Renal pelvis (tissue), 1 donor: ENCODE measurements at regions not wholly inside any gene's neighbourhood (a gene's known extent, or its start where the extent isn't known, plus 50 kb on each side); places are given as distances from the start of the nearest gene placed in this dataset.
"Not testable (repeated sequence)": the region's sequence is repeated elsewhere in the genome, so short reads cannot be mapped to it uniquely, and the experiment has no call there.

ENCODE experiments used
- DNase-seq: peaks from one replicate; pipeline ENCODE4 v3.0.0-alpha.2; 2013

- DNase-seq = no peak
These were observed 121.6 kb downstream of the CASP12 start for GRCh38 chr11:104776501-104777170.

DNA sequence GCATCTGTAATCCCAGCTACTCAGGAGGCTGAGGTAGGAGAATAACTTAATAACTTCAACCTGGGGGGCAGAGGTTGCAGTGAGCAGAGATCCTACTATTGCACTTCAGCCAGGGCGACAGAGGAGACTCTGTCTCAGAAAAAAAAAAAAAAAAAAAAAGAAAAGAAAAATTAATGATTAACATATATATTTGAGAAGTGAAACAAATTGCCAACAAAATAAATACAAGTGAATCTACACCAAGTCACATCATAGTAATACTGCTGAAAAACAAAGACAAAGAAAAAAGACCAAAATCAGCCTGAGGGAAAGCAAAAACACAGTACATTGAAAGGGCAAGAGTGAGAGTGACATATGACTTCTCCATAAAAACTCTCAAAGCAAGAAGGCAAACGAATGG lies 123.7 kb downstream of the CASP12 start:
- no peak for DNase-seq

DNA sequence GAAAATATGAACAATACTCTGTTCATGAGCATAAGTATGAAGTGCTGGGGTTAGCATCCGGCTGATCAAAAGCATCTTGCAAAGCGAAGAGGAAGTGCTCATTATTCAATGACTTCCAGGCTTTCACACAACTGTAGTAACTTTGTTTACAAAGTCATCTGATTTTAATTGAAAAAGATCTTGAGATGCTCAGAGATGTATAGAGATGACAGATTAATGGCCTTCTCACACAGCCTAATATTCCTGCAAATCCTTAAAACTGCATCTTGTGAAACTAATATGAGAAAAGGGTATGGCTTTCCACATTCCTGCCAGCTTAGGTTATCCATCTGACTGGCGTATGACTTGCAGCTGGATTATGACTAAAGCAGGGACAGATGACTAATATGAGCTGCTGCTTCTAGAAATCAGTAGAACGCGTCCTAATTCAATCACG lies 125.4 kb downstream of the CASP12 start:
- DNase-seq = peak; percentile 30

DNA sequence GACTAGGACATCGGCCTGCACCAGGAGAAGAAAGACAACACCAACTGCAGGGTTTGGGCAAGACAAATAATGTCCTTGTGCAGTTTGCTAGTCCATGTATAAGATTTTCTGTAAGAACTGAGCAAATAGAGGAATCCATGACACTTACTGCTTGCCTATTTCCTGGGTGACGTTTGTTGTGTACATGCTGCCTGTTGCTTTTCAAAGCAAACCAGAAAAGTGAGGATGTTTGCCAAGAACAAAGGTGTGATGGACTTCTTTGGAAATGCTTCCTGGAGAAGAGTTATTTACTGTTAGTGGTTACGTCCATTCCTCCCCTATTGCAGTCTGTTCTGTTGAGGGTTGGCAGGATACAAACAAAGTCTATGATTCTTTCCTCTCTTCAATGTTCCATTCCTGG lies 126.5 kb downstream of the CASP12 start:
- no peak for DNase-seq

- not testable (repeated sequence) for DNase-seq
These were observed 127.2 kb downstream of the CASP12 start for GRCh38 chr11:104771046-104771445.

- no peak for DNase-seq
These were observed 132.7 kb downstream of the CASP12 start for GRCh38 chr11:104765401-104766095.

GRCh38 chr11:104764710-104765045 lies 133.6 kb downstream of the CASP12 start:
- DNase-seq = no peak

DNA sequence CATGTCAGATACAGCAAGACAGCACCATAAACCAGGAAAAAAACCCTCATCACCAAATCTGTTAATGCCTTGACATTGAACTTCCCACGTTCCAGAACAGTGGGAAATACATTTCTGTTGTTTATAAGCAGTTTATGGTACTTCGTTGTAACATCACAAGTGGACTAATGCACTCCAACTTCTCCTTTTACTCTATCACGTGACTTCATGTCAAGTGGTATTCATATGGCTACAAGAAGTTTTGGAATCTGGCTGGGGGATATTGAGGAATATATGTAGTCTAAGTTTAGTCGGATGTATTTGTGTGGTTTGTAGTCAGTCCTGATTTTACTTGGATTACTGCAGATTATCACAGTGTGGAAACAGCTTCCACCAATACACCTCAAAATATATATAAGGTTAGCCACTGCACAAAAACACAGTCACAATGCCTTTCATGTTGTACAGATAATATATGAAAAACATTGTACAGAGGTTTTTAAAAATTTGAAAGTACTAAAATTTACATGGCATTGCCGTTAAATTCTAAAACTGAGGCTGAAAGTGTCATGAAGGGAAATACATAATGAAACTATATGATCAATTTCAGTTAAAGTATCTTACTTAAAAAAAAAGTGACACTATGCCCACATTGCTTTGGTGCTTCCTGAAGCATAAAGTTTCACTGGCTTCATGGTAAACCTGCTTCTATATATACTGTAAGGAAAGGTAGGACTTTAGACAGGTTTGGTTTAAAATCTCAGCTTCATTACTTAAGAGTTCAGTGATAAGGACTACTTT lies 134.1 kb downstream of the CASP12 start:
- DNase-seq = no peak

GRCh38 chr11:104761511-104761910 lies 136.7 kb downstream of the CASP12 start:
- DNase-seq = no peak

DNA sequence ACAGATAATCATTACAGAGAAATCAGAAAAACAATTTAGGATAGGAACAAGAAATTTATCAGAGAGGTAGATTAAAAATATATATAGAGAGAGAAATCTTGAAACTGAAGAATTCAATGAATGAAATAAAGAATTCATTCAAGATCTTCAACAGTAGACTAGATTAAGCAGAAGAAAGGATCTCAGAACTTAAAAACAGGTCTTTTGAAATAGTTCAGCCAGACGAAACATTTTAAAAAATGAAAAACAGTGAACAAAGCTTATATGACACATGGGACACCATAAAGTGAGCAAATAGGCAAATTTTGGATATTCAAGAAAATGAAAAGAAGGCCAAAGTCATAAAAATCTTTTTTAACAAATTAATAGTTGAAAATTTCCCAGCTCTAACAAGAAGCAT lies 138.8 kb downstream of the CASP12 start:
- DNase-seq = no peak

DNA sequence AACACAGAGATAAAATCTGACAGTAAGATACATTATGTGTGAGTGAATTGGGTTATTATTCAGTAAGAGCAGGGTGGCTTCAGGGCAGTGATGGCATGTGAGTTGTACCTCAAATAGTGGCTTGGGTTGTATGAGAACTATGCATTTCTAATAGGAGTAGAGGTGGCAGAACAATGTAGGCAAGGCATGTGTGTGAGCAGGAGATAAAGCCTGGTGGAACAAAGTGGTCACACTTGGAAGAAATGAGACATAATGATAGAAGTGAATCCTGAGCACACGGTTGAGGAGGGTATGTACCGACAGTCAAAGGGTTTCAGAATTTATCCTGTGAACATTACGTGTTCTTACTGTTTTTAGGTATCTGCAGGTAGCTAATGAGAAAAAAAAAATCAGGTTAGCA lies 159.3 kb downstream of the CASP12 start:
- no peak for DNase-seq

DNA sequence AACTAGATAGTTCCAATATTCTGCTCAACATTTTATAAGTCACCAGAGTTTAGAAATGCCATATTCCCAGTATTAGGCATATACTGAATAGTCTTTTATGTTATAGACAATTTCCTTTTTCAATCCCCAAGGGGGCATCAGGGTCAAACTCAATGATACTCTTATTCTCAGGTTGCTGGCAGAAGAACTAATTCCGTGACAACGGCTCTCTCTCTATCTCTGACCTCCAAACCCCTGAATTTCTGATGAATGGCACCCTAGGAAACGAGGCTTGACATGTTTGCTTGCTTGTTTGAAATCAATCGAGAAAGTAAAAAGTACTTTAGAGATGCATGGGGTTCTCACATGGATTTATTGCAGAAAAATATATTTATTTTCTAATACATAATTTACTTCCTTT lies 160.1 kb downstream of the CASP12 start:
- no peak for DNase-seq

DNA sequence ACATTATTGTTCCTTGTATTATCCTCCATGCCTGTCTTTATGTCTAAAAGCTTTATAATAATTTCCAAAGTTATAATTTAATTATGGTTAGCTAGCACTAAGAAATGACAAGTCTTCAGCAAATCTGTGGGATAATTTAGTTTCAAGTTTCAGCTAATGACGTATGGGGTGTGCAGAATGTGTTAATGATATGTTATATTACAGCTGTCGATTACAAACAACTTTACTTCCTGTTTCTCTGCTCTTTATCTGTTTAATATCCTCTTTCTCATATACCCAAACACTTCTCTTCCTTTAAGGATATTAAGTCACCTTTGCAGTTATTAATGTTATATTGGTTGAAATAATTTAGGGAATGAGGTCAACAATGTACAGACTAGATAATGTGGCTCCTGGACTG lies 161.8 kb downstream of the CASP12 start:
- no peak for DNase-seq

- DNase-seq = no peak
These were observed 163.3 kb downstream of the CASP12 start for GRCh38 chr11:104734998-104735397.

DNA sequence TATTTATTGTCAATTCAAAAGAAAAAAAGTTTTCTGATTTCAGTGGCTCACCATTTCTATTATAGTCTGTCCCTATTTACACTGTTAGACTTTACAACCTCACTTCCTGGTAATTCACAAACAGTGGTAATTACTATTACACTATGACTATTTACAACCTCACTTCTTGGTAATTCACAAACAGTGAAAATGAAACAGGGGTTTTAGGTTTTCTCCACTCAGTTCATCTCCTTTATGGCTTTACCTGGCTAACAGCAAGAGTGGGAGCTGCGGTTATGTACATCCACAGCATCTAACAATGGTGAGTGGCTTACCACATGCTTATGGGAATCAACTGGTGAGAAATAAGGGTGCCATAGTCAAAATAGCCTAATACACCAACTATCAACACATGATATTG lies 166.4 kb downstream of the CASP12 start:
- no peak for DNase-seq

- DNase-seq = no peak
These were observed 169.3 kb downstream of the CASP12 start for GRCh38 chr11:104728927-104729326.

- DNase-seq = no peak
These were observed 170.5 kb downstream of the CASP12 start for GRCh38 chr11:104727768-104728167.

- DNase-seq = no peak
These were observed 171.2 kb downstream of the CASP12 start for GRCh38 chr11:104727095-104727494.

GRCh38 chr11:104725796-104726408 lies 172.4 kb downstream of the CASP12 start:
- no peak for DNase-seq

GRCh38 chr11:104713401-104713800 lies 184.9 kb downstream of the CASP12 start:
- DNase-seq = no peak

- no peak for DNase-seq
These were observed 192.6 kb downstream of the CASP12 start for GRCh38 chr11:104705490-104706190.

DNA sequence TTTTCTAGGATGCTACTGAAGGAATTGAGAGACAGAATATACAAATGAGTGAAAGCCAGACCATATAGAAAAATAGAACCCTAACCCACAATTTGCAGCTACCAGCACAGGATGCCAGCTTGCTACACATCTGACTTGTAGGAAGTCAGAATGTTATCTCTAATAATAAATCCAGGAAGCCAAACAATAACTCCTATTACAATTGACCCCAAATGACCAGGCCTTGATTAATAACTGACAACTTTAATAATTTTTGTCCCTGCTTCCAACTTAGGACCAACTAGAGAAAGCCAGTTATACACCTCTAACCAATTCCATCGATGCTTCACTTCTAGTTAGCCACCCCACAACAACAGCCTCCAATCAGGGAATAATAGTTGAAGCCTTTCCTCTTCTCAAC lies 193.4 kb downstream of the CASP12 start:
- DNase-seq = no peak
